ENCODE measurements at regions not wholly inside any gene's neighbourhood (a gene's known extent, or its start where the extent isn't known, plus 50 kb on each side); places are given as distances from the start of the nearest gene placed in this dataset.
A peak's percentile ranks its signal among the peaks of the same experiment; 100 is the strongest.

GRCh38 chr4:60648774-60649173, 551.4 kb upstream of the ADGRL3 start:
- Mint-ChIP-seq H3K27ac (no peak overlapping the region), H3K36me3 (no peaks in the 10 kb centered on the region), H3K27me3 (no peaks in the 10 kb centered on the region), H3K4me3 (no peak overlapping the region), H3K9me3 (peaks cover 4% of the 10 kb centered on the region), H3K4me1 (ENCODE audit: unreplicated experiment) (no peaks in the 10 kb centered on the region)
- DNase-seq (ENCODE audit: extremely low spot score, unreplicated experiment): no peak
- TF ChIP-seq CTCF (conservative IDR thresholded peaks at IDR 0.05): no peak

GRCh38 chr4:60652933-60653332, 547.2 kb upstream of the ADGRL3 start:
- no peak overlapping the region for H3K27ac Mint-ChIP-seq

GRCh38 chr4:60655356-60655755, 544.8 kb upstream of the ADGRL3 start:
- no peak for TF ChIP-seq CTCF (conservative IDR thresholded peaks at IDR 0.05)
- no peak for DNase-seq (ENCODE audit: extremely low spot score, unreplicated experiment)
- Mint-ChIP-seq H3K27me3 (no peaks in the 10 kb centered on the region), H3K9me3 (peaks cover 6% of the 10 kb centered on the region), H3K36me3 (peaks cover 7% of the 10 kb centered on the region), H3K4me3 (no peak overlapping the region), H3K4me1 (ENCODE audit: unreplicated experiment) (peaks cover 11% of the 10 kb centered on the region), H3K27ac (no peak overlapping the region)

More at GRCh38 chr4:60652933-60653332, 547.2 kb upstream of the ADGRL3 start:
- Mint-ChIP-seq H3K36me3 (peaks cover 4% of the 10 kb centered on the region), H3K27me3 (no peaks in the 10 kb centered on the region), H3K4me3 (no peak overlapping the region), H3K9me3 (peaks cover 7% of the 10 kb centered on the region), H3K4me1 (ENCODE audit: unreplicated experiment) (peaks cover 11% of the 10 kb centered on the region)
- TF ChIP-seq CTCF (conservative IDR thresholded peaks at IDR 0.05): no peak
- DNase-seq (ENCODE audit: extremely low spot score, unreplicated experiment): no peak

GRCh38 chr4:60656171-60656570, 544.0 kb upstream of the ADGRL3 start:
- DNase-seq (ENCODE audit: extremely low spot score, unreplicated experiment): no peak
- TF ChIP-seq CTCF (conservative IDR thresholded peaks at IDR 0.05): peak; percentile 33
- H3K9me3 Mint-ChIP-seq: peaks cover 6% of the 10 kb centered on the region
- no peak overlapping the region for H3K27ac Mint-ChIP-seq
- no peaks in the 10 kb centered on the region for H3K27me3 Mint-ChIP-seq
- H3K4me3 Mint-ChIP-seq: no peak overlapping the region
- H3K4me1 Mint-ChIP-seq (ENCODE audit: unreplicated experiment): peaks cover 11% of the 10 kb centered on the region
- H3K36me3 Mint-ChIP-seq: peaks cover 7% of the 10 kb centered on the region

- H3K27ac Mint-ChIP-seq: no peak overlapping the region
- H3K9me3 Mint-ChIP-seq: peaks cover 6% of the 10 kb centered on the region
- H3K4me1 Mint-ChIP-seq (ENCODE audit: unreplicated experiment): peaks cover 11% of the 10 kb centered on the region
- H3K36me3 Mint-ChIP-seq: peaks cover 7% of the 10 kb centered on the region
- no peak for DNase-seq (ENCODE audit: extremely low spot score, unreplicated experiment)
- H3K27me3 Mint-ChIP-seq: no peaks in the 10 kb centered on the region
- no peak overlapping the region for H3K4me3 Mint-ChIP-seq
- TF ChIP-seq CTCF (conservative IDR thresholded peaks at IDR 0.05): no peak
Measured at GRCh38 chr4:60657041-60657440, 543.1 kb upstream of the ADGRL3 start.

GRCh38 chr4:60657807-60658206, 542.3 kb upstream of the ADGRL3 start:
- H3K27me3 Mint-ChIP-seq: no peaks in the 10 kb centered on the region
- H3K27ac Mint-ChIP-seq: no peak overlapping the region

More at GRCh38 chr4:60657807-60658206, 542.3 kb upstream of the ADGRL3 start:
- H3K4me3 Mint-ChIP-seq: no peak overlapping the region
- no peak for DNase-seq (ENCODE audit: extremely low spot score, unreplicated experiment)
- peaks cover 7% of the 10 kb centered on the region for H3K36me3 Mint-ChIP-seq
- H3K4me1 Mint-ChIP-seq (ENCODE audit: unreplicated experiment): peaks cover 11% of the 10 kb centered on the region
- TF ChIP-seq CTCF (conservative IDR thresholded peaks at IDR 0.05): no peak
- peaks cover 6% of the 10 kb centered on the region for H3K9me3 Mint-ChIP-seq

All from type B pancreatic cell (in vitro differentiated cells).